SK-N-SH (cell line): ENCODE measurements at regions not wholly inside any gene's neighbourhood (a gene's known extent, or its start where the extent isn't known, plus 50 kb on each side); places are given as distances from the start of the nearest gene placed in this dataset.

Experiments
- GABPA ChIP-seq: IDR thresholded peaks from 2 replicates; pipeline ENCODE4 v1.4.0; 2012; ENCODE audit warnings: low read depth, mild to moderate bottlenecking
- POLR2AphosphoS5 ChIP-seq: IDR thresholded peaks from 2 replicates; pipeline ENCODE4 v1.6.1; 2012; ENCODE audit warnings: low read depth, low read length
- TAF1 ChIP-seq: IDR thresholded peaks from 2 replicates; pipeline ENCODE4 v1.6.1; 2012; ENCODE audit warnings: low read depth, mild to moderate bottlenecking, low read length, moderate library complexity, borderline replicate concordance
- TCF12 ChIP-seq: IDR thresholded peaks from 2 replicates; pipeline ENCODE4 v1.4.0; 2012
- TF ChIP-seq, protein P1 (sequence below): fragments of 200-600 bp; sonication (generic); IDR thresholded peaks from 2 replicates; pipeline ENCODE4 v1.6.1; 2017; ENCODE audit warnings: antibody characterized with exemption, mild to moderate bottlenecking, moderate library complexity

- TF ChIP-seq TAF1 (no peak), POLR2AphosphoS5 (no peak), TCF12 (no peak), GABPA (no peak)
- TF ChIP-seq, protein P1, sequence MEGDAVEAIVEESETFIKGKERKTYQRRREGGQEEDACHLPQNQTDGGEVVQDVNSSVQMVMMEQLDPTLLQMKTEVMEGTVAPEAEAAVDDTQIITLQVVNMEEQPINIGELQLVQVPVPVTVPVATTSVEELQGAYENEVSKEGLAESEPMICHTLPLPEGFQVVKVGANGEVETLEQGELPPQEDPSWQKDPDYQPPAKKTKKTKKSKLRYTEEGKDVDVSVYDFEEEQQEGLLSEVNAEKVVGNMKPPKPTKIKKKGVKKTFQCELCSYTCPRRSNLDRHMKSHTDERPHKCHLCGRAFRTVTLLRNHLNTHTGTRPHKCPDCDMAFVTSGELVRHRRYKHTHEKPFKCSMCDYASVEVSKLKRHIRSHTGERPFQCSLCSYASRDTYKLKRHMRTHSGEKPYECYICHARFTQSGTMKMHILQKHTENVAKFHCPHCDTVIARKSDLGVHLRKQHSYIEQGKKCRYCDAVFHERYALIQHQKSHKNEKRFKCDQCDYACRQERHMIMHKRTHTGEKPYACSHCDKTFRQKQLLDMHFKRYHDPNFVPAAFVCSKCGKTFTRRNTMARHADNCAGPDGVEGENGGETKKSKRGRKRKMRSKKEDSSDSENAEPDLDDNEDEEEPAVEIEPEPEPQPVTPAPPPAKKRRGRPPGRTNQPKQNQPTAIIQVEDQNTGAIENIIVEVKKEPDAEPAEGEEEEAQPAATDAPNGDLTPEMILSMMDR = no peak
Observed at GRCh38 chr9:24434183-24434582, 111.5 kb downstream of the IZUMO3 start.
